ENCODE measurements at regions not wholly inside any gene's neighbourhood (a gene's known extent, or its start where the extent isn't known, plus 50 kb on each side); places are given as distances from the start of the nearest gene placed in this dataset.

GRCh38 chr12:31803306-31804184 is 74.7 kb upstream of the AMN1 start (continued):
- TF ChIP-seq KDM4A (IDR thresholded peaks at IDR 0.05; ENCODE audit: low read depth, low read length, severe bottlenecking) (no peak), CHD1 (IDR thresholded peaks at IDR 0.05; ENCODE audit: low read depth, low read length) (no peak)

Data from H1 (cell line).